ENCODE measurements at regions not wholly inside any gene's neighbourhood (a gene's known extent, or its start where the extent isn't known, plus 50 kb on each side); places are given as distances from the start of the nearest gene placed in this dataset.

- Histone ChIP-seq H2AFZ (ENCODE audit: low read length) (no peak overlapping the region), H3K23me2 (ENCODE audit: insufficient read length, low read depth, low read length, poor library complexity, severe bottlenecking) (no peaks in the 10 kb centered on the region), H2BK15ac (ENCODE audit: low read depth, low read length) (no peak overlapping the region), H4K20me1 (ENCODE audit: control insufficient read depth, insufficient read depth, insufficient read length) (no peaks in the 10 kb centered on the region), H3K56ac (ENCODE audit: insufficient read length, low read depth, low read length) (no peak overlapping the region), H3K27ac (ENCODE audit: insufficient read length, low read depth, low read length) (no peak overlapping the region), H2BK120ac (ENCODE audit: low read depth, low read length, poor library complexity, severe bottlenecking) (no peak overlapping the region), H3K4ac (ENCODE audit: low read depth, low read length) (no peak overlapping the region), H3K9ac (ENCODE audit: extremely low read depth, insufficient read length, low read length) (no peak overlapping the region), H3K18ac (ENCODE audit: insufficient read length, low read depth, low read length) (no peak overlapping the region), H4K5ac (ENCODE audit: insufficient read length, low read depth, low read length) (no peak overlapping the region), H3K27me3 (ENCODE audit: insufficient read depth, low read length) (no peaks in the 10 kb centered on the region), H3K23ac (ENCODE audit: insufficient read length, low read depth, low read length) (no peak overlapping the region), H3T11ph (ENCODE audit: low read length) (no peak overlapping the region), H3K9me3 (ENCODE audit: control insufficient read depth, low read depth, low read length) (peaks cover 10% of the 10 kb centered on the region), H3K4me2 (ENCODE audit: insufficient read depth, insufficient read length, low read length) (no peak overlapping the region), H3K79me1 (ENCODE audit: insufficient read depth, low read depth, low read length, poor library complexity, severe bottlenecking) (no peaks in the 10 kb centered on the region), H3K14ac (ENCODE audit: insufficient read depth, low read length) (no peak overlapping the region), H2BK12ac (ENCODE audit: insufficient read length, low read depth, low read length) (no peak overlapping the region), H2BK5ac (ENCODE audit: insufficient read length, low read length) (no peak overlapping the region), H2AK5ac (ENCODE audit: insufficient read length, low read length) (no peak overlapping the region), H4K91ac (ENCODE audit: insufficient read length, low read depth, low read length) (no peak overlapping the region), H4K8ac (replicated peaks; ENCODE audit: insufficient read length, low read depth, low read length) (no peak overlapping the region), H3K79me2 (ENCODE audit: insufficient read depth, low read length) (no peaks in the 10 kb centered on the region), H3K4me1 (ENCODE audit: insufficient read depth, low read length) (peaks cover 3% of the 10 kb centered on the region; the same call in 1 of the 2 replicates), H2BK20ac (ENCODE audit: low read depth, low read length, poor library complexity, severe bottlenecking) (no peak overlapping the region)
- peaks cover 24 to 52% (median 39%) of the 10 kb centered on the region in 3 experiments for H3K36me3 Mint-ChIP-seq (ENCODE audit: insufficient read depth in 1 of 3, low read depth in 3 of 3)
- WGBS (ENCODE audit: extremely low coverage, insufficient read length, low lambda C conversion rate): no CpG with 5 or more reads among the region's 2 CpGs
- no peak overlapping the region for H3K27ac Mint-ChIP-seq
- peaks cover 15% of the 10 kb centered on the region for H3K27me3 Mint-ChIP-seq (ENCODE audit: low read depth)
- H3K4me1 Mint-ChIP-seq: peaks cover 28 to 35% of the 10 kb centered on the region in 2 experiments
- no peak for DNase-seq
- no peak for TF ChIP-seq CTCF (conservative IDR thresholded peaks at IDR 0.05)
- H3K9me3 Mint-ChIP-seq: peaks cover 28 to 41% of the 10 kb centered on the region in 2 experiments
- no peak overlapping the region for H3K4me3 Mint-ChIP-seq
These were observed 59.9 kb upstream of the BOD1 start for GRCh38 chr5:173676375-173676774.

Data from H9 (cell line).